GM10266 (cell line): ENCODE measurements at regions not wholly inside any gene's neighbourhood (a gene's known extent, or its start where the extent isn't known, plus 50 kb on each side); places are given as distances from the start of the nearest gene placed in this dataset.

Source experiments
- DNase-seq: peaks from one replicate; pipeline ENCODE4 v3.0.0; 2012; ENCODE audit errors: extremely low spot score
- CTCF ChIP-seq: IDR thresholded peaks from 2 replicates; pipeline ENCODE4 v1.5.1; 2012; ENCODE audit warnings: mild to moderate bottlenecking, low read depth; ENCODE audit not compliant: control insufficient read depth, insufficient read depth; ENCODE audit errors: missing control alignments

GRCh38 chr5:102611312-102611711 is 112.5 kb upstream of the SLCO6A1 start:
- no peak for TF ChIP-seq CTCF
- DNase-seq = no peak

- DNase-seq = no peak
- no peak for TF ChIP-seq CTCF
Observed at GRCh38 chr5:102613661-102614060, 114.9 kb upstream of the SLCO6A1 start.

GRCh38 chr5:102617191-102618187 is 118.7 kb upstream of the SLCO6A1 start:
- no peak for TF ChIP-seq CTCF
- no peak for DNase-seq

GRCh38 chr5:102622262-102622661 is 123.5 kb upstream of the SLCO6A1 start:
- DNase-seq = no peak

GRCh38 chr5:102623329-102624065 is 124.7 kb upstream of the SLCO6A1 start:
- no peak for TF ChIP-seq CTCF
- no peak for DNase-seq

More at GRCh38 chr5:102622262-102622661, 123.5 kb upstream of the SLCO6A1 start:
- no peak for TF ChIP-seq CTCF

GRCh38 chr5:102624405-102624804 is 125.6 kb upstream of the SLCO6A1 start:
- TF ChIP-seq CTCF = no peak
- no peak for DNase-seq
